Choroid plexus epithelial cell (primary cell): ENCODE measurements at regions not wholly inside any gene's neighbourhood (a gene's known extent, or its start where the extent isn't known, plus 50 kb on each side); places are given as distances from the start of the nearest gene placed in this dataset.
"Not testable (repeated sequence)": the region's sequence is repeated elsewhere in the genome, so short reads cannot be mapped to it uniquely, and the experiment has no call there.

Experiments used
- DNase-seq: peaks from one replicate; pipeline ENCODE4 v3.0.0-alpha.2; 2010; ENCODE audit warnings: low read depth
- H3K4me3 ChIP-seq: 2 replicates; pipeline ENCODE4 v1.5.1; 2011; ENCODE audit warnings: low read depth, mild to moderate bottlenecking, control low read depth, low read length, moderate library complexity
- TF ChIP-seq, protein P1 (sequence below): conservative IDR thresholded peaks from 2 replicates; pipeline ENCODE4 v1.5.1; 2011; ENCODE audit warnings: low read depth, mild to moderate bottlenecking, control low read depth, inconsistent platforms, low read length, moderate library complexity

DNA sequence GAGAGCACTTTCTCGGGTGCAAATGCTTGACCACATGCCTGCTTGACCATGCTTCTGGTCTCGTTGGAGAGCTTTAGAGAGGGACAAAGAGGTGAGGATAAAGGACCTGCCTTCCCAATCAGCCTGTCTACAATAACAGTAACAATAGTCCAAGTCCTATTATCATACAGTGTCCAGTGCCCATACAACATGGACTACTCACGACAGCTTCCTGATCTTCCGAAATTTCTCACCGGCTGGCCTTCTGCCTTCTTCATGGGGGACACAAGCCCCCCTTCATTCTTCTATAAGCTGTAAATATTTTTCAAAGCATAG is 329.0 kb downstream of the PAX3 start:
- DNase-seq: no peak
- H3K4me3 ChIP-seq: no peak overlapping the region

DNA sequence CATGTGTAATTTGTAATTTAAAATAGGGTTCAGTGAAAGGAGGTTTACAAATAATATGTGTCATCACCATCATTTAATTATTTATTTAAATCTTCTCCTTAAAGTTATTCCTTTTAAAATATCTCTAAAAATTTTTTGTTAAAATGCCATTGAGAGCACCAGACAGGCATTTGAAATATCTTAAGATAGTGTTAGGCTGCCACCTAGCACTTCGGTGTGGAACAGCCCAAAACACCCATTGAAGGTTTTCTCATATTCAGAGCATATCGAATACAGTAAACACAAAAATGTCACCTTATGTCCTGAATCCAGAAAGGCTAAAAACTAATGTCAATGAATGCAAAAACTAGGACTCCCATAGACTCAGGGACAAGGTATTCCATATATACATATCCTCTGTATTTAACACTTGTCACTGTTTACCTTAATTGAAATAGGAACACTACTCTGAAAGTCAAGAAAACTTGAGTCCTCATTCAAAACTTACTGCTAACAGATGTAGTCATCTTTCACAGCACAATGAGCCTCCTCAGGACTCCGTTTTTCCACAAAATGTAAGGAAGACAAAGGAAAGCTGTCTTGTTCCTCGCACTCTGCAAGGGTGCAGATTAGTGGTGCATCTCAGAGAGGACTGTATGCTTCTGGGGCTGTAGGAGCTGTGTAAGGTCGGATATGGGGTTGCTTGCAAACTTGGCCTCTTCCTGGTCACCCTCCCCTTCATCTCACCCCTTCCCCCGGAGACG is 329.5 kb downstream of the PAX3 start:
- peak; percentile 65 for DNase-seq

More for the DNA sequence above, 329.0 kb downstream of the PAX3 start:
- TF ChIP-seq, protein P1, sequence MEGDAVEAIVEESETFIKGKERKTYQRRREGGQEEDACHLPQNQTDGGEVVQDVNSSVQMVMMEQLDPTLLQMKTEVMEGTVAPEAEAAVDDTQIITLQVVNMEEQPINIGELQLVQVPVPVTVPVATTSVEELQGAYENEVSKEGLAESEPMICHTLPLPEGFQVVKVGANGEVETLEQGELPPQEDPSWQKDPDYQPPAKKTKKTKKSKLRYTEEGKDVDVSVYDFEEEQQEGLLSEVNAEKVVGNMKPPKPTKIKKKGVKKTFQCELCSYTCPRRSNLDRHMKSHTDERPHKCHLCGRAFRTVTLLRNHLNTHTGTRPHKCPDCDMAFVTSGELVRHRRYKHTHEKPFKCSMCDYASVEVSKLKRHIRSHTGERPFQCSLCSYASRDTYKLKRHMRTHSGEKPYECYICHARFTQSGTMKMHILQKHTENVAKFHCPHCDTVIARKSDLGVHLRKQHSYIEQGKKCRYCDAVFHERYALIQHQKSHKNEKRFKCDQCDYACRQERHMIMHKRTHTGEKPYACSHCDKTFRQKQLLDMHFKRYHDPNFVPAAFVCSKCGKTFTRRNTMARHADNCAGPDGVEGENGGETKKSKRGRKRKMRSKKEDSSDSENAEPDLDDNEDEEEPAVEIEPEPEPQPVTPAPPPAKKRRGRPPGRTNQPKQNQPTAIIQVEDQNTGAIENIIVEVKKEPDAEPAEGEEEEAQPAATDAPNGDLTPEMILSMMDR: no peak

DNA sequence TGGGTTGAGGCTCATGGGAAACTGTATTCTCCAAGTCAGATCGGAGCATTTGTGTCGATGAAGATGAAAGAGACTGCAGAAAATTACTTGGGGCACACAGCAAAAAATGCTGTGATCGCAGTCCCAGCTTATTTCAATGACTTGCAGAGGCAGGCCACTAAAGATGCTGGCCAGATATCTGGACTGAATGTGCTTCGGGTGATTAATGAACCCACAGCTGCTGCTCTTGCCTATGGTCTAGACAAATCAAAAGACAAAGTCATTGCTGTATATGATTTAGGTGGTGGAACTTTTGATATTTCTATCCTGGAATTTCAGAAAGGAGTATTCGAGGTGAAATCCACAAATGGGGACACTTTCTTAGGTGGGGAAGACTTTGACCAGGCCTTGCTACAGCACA is 336.6 kb downstream of the PAX3 start:
- H3K4me3 ChIP-seq: no peak overlapping the region
- DNase-seq: no peak
- TF ChIP-seq, protein P1: no peak

More for the DNA sequence above, 329.5 kb downstream of the PAX3 start:
- TF ChIP-seq, protein P1: peak; percentile 77
- no peak overlapping the region for H3K4me3 ChIP-seq

DNA sequence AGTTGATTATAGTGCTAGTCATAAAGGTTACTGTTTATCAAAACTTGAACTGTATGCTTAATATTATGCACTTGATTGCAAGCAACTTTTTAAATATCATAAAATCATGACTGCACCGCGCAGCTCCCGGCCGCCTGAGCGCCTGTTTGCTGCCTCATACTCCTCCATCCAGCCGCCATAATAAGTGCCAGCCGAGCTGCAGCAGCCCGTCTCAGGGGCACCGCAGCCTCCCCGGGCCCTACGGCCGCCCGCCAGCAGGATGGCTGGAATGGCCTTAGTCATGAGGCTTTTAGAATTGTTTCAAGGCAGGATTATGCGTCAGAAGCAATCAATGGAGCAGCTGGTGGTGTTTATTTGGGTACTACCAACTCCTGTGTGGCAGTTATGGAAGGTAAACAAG is 337.2 kb downstream of the PAX3 start:
- TF ChIP-seq, protein P1: no peak
- H3K4me3 ChIP-seq: no peak overlapping the region
- DNase-seq: no peak

DNA sequence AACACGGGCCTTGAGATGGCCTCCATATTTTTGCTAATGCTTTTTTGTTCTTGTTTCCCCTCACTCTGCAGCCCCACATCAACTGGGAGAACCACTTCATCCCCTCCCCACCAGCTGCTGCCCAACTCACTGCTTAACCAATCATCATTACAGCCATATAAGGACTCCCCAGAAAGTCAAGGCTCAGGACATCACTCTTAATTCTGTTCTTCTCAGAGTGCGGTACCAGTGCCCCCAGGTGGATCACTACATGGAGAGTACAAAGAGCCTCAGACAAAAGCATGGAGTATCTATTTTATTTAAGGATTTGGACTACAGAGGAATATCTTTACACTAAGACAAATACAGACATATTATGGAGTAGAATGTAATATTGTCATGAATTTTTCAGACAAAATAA is 340.6 kb downstream of the PAX3 start:
- DNase-seq: no peak
- H3K4me3 ChIP-seq: no peak overlapping the region
- TF ChIP-seq, protein P1: no peak

DNA sequence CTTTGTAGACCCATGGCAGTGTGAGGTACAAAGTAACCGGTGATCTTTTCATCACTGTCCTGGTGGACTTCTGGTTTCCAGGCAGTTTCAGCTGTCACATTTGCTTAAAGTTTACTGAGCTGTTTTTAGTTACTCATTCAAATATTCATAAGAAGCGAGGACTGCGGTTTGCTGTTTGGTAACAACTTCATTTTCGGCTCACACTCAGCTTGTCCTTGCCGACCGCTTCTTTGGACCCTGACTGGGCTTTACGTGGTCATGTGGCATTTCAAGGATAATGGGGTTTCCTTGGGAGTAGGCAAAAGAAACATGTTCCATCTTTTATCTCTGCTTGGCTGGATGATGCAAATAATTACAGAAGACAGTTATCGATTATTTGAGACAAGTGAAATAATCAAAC is 350.7 kb downstream of the PAX3 start:
- no peak overlapping the region for H3K4me3 ChIP-seq
- no peak for DNase-seq
- TF ChIP-seq, protein P1: no peak

DNA sequence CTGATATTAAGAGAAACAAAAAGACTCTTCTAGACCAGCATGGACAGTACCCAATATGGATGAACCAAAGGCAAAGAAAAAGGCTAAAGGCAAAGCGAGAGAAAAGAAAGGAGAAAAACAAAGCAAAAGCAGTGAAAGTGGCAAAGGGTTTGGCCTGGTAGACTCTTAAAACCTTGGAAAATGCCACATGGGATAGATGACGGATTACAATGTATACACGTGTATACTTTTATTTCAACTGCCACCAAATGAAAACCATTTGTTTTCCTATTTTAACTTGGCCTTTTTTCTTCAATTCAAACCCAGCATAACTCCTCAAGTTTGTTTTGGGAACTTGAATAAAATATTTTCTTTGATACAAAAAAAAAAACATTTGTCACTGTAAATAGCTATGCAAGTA is 354.3 kb downstream of the PAX3 start:
- not testable (repeated sequence) for H3K4me3 ChIP-seq

More for the DNA sequence above, 354.3 kb downstream of the PAX3 start:
- not testable (repeated sequence) for DNase-seq
